HG03196 (cell line): ENCODE measurements at regions not wholly inside any gene's neighbourhood (a gene's known extent, or its start where the extent isn't known, plus 50 kb on each side); places are given as distances from the start of the nearest gene placed in this dataset.

Experiments
- ATAC-seq: cut with Tn5 transposase; IDR thresholded peaks from one replicate; pipeline ENCODE4 v1.9.1; 2021; ENCODE audit not compliant: unreplicated experiment

GRCh38 chr10:3723766-3724165 is 61.2 kb downstream of the KLF6 start:
- no peak for ATAC-seq

- no peak for ATAC-seq
These were observed 64.6 kb downstream of the KLF6 start for GRCh38 chr10:3720228-3721019.

GRCh38 chr10:3719024-3719843 is 65.8 kb downstream of the KLF6 start:
- no peak for ATAC-seq

DNA sequence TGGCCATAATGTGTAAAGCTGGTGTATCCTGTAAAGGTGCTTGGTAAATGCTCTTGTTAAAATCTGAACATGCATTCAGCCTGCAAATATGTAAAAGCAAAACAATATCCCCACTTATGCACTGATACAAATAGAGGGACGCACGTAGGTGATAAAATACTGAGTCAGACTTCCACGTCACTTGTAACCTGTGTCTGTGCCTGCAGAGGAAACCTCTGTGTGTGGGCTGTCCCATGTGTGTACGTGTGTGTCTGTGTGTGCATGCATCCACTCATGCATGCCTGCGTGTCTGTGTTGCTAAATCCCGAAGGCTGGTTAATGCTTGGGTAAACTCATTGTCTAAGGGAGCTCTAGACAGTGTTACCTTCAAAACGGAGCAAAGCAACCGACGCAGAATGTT is 68.9 kb downstream of the KLF6 start:
- no peak for ATAC-seq

DNA sequence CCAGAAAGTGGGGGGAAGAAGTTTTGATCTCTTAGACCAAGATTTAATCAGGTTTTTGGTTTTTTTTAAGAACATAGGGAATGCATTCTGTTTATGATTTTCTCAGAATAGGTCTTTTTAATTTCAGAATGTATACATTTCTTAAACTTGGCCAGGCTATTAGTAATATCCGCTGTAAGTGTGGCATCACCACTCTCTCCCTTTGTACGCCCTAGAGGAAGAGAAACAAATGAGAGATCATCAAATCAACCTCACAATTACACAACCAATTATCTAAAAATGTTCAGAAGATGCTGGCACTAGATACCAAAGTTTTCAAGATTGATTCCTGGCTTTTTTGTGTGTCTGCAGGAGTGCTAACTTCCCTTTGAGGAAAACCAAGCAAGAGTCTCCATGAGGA is 70.0 kb downstream of the KLF6 start:
- ATAC-seq, result no peak

GRCh38 chr10:3714531-3714930 is 70.5 kb downstream of the KLF6 start:
- no peak for ATAC-seq

DNA sequence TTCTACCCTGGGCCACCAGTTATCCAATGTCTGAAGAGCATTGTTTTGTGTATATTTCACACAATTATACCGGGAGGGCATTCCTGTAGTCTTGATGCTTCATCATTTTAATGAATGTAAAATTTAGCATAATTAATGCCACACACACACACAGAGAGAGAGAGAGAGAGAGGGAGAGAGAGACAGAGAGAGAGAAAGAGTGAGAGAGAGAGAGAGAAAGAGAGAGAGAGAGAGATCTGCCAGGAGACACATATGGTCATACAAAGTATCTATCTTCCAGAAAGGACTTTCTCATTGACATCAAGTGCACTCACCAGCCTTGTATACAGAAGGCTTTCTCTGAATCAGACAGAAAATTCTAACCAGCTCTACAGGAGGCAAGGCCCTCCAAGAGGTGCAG is 72.3 kb downstream of the KLF6 start:
- ATAC-seq, result no peak

DNA sequence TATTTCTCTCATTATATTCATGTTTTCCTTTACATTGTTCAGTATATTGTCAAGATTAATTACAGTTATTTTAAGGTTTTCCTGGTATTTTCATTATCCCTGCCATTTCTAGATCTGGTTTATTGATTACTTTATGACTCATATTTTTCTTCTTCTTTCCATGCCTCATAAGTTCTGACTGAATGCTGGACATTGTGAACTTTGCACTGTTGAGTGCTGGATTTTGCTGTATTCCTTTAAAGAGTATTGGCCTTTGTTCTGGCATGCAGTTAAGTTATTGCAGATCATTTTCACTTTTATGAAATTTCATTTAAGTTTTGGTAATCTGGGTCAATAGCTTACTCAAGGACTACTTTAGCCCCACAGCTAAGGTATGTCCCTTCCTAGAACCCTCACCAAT is 73.1 kb downstream of the KLF6 start:
- no peak for ATAC-seq

DNA sequence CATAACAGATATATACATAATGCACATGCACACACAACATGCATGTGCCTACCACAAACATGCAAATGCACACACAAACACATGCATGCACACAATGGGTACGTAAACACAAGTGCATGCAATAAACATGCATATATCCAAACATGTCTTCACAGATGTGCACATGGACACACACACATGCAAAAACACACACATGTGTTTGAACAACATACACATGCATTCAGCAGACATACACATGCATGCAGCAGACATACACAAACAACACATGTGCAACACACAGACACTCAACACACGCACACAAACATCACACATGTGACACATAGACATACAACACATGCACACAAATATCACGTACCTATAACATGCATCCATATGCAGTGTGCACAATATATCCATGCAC is 74.2 kb downstream of the KLF6 start:
- no peak for ATAC-seq

DNA sequence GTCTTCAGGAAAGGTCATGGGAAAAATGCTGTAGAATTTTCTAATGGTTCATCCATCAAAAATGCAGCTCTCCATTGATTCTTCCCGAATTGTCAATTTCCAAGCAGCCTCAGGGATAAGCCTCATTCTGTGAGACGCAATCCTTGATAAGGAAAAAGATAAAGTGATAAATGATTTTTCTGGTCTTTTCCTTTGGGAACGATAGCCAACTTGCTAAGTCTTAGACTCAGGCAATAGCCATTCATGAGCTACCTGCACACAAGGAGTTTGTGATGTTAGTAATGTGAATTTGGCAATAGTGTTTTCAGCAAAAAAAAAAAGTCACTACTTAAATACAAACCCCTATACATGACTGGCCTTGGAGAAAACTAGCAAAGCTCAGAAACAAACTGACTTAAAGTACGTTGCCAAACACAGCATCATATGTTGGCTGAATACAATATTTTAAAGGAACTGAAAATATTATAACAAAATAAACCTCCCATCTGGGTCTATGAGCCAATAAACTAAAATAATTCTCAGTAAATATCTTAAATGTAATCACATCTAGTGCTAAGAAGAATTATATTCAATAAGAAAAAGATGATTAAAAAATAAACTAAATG is 75.5 kb downstream of the KLF6 start:
- ATAC-seq, result no peak

- no peak for ATAC-seq
These were observed 76.2 kb downstream of the KLF6 start for GRCh38 chr10:3708852-3709251.

DNA sequence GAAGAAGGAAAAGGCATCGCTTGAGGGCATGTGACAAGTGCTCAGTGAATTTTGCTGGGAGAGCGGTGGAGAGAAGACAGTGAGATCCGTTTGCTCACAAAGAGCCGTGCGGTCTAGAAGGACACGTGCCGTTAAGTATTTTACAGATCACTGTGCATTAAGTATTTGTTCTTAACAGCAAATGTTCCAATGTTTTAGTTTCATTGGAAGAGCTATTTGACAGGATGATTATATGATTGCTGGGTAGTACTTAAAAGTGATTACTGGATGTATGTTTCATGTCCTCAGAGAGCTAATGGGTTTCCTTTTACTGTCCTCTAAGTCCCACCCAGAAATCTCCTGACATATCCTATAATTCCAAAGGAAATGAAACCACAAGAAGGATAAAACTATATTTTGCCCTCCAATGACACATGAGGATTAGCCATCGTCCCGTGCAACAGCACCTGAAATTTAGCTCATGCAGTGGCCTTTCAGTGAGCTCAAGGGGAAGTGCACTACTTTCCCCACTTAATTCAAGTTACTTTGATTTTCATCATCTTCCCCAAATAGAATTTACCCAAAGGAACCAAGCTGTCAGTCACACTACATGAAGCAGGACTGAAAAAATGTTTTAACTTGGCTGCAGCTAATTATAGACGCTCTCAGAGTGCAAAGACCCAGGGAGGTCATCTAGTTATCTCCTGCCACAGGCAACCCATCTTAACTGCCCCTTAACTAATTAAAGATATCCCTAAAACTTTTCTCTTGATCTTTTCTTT is 80.3 kb downstream of the KLF6 start:
- ATAC-seq, result no peak

DNA sequence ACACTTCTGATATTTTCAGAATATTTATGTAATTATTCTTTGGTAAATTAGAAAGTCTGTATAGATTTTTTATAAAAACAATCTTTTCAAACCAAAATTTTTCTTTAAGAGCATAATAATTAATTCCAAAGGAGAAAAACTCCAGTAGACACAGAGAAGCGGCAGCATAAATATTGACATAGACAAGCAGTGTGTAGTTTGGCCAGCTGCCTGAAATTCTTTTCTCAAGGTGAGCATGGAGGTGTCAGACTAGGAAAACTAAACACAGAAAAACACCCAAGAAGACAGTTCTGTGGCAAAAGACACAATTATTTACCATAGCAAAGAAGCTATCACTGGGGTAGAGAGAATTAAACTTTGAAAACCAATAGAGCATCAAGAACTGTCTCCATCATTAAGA is 82.4 kb downstream of the KLF6 start:
- ATAC-seq, result no peak

GRCh38 chr10:3702056-3702546 is 82.9 kb downstream of the KLF6 start:
- ATAC-seq, result no peak

- no peak for ATAC-seq
These were observed 83.5 kb downstream of the KLF6 start for GRCh38 chr10:3701491-3701890.

GRCh38 chr10:3700531-3701076 is 84.4 kb downstream of the KLF6 start:
- ATAC-seq, result no peak

DNA sequence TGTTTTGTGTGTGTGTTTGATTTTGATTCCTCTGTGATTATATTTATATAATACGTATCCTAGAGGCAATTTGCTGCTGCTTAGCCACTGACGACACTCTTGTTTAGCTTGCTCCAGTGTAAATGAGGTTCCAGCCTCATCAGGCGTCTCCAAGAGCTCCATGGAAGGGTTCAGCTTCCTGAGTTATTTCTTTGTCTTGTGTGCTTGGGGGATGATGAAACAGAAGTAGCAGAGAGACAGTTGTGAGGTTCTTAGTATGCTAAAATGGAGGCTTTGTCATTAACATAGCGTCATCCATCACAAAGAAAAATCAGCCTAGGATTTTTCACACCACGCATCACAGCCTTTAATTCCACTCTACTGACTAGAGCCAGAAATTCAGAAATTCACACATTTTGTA is 85.1 kb downstream of the KLF6 start:
- ATAC-seq, result no peak

- ATAC-seq, result no peak
These were observed 86.7 kb downstream of the KLF6 start for GRCh38 chr10:3698312-3698711.

DNA sequence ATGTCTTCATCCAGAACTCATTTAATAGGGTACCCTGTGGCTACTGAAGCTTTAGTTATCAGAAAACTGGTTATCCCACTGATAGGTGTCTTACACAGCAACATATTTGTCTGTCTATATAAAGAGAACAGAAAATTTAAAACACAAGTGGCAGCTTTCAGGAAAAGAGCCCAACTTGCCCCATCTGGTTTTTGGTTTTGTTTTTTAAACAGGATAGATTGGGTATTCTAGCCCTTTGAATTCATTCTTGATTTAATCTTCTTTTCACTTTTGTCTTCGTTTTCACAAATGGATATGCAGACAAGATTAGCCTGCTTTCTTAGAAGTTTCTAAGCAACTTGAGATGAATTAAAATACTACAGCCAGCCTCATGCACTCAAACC is 91.3 kb downstream of the KLF6 start:
- no peak for ATAC-seq

DNA sequence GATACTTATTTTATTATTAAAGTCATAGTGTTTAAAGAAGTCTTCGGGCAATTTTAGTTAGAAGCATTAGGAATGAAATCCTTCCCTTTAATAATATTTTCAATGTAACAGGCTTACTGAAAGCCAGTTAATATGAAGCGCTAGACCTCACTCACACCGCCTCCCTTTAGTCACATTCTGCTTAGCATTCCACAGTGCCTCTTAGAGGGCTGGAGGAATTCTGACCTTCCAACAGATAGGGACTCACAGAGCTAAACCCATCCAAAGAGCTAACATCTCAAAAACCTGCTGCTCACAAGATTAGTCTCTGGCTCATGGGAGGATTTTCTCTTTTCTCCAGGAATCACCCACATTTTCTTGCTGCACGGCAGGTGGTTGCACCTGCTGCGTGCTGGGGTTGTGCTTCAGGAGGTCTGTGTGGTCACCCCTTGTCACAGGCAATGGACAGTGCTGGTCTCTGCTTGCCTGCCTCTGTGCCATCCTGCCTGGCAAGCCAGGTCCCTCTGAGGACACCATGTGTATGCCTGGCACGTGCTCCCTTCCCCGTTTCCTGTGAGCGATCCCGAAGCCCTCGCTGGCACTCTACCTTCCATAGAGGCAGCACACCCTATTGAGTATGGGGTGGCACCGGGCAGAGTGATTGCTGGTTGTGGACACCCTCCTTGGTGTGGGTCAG is 91.8 kb downstream of the KLF6 start:
- ATAC-seq, result no peak
